HepG2 (cell line): ENCODE measurements at regions not wholly inside any gene's neighbourhood (a gene's known extent, or its start where the extent isn't known, plus 50 kb on each side); places are given as distances from the start of the nearest gene placed in this dataset.

Experiments used
- HDAC2 ChIP-seq: sonication (generic); formaldehyde crosslinking; IDR thresholded peaks from 2 replicates; pipeline ENCODE4 v1.4.0; 2020; ENCODE audit warnings: missing genetic modification reagents
- MTA3 ChIP-seq: sonication (generic); formaldehyde crosslinking; IDR thresholded peaks from 2 replicates; pipeline ENCODE4 v1.4.0; 2020; ENCODE audit warnings: missing genetic modification reagents
- TRIM24 ChIP-seq: sonication (generic); formaldehyde crosslinking; IDR thresholded peaks from 2 replicates; pipeline ENCODE4 v1.8.0; 2022; ENCODE audit warnings: mild to moderate bottlenecking, missing genetic modification reagents
- ZBTB21 ChIP-seq: sonication (generic); formaldehyde crosslinking; IDR thresholded peaks from 2 replicates; pipeline ENCODE4 v1.4.0; 2020; ENCODE audit warnings: missing genetic modification reagents
- ZNF530 ChIP-seq: sonication (generic); formaldehyde crosslinking; IDR thresholded peaks from 2 replicates; pipeline ENCODE4 v1.5.0; 2020; ENCODE audit warnings: low read depth, mild to moderate bottlenecking, missing genetic modification reagents

- TF ChIP-seq TRIM24 = no peak
- no peak for TF ChIP-seq ZNF530 (CRISPR knock-in tag)
- no peak for TF ChIP-seq MTA3 (CRISPR knock-in tag)
- TF ChIP-seq HDAC2 (CRISPR knock-in tag) = no peak
- TF ChIP-seq ZBTB21 (CRISPR knock-in tag) = no peak
Observed at GRCh38 chr10:78634389-78634815, 434.4 kb upstream of the ZMIZ1 start.
